Hippocampal formation (tissue), 2 donors: ENCODE measurements at regions not wholly inside any gene's neighbourhood (a gene's known extent, or its start where the extent isn't known, plus 50 kb on each side); places are given as distances from the start of the nearest gene placed in this dataset.
"Not testable (repeated sequence)": the region's sequence is repeated elsewhere in the genome, so short reads cannot be mapped to it uniquely, and the experiment has no call there.

Source experiments
- DNase-seq, 2 donors: peaks; one replicate each; lab custom pipeline; 2025; lab: John Stamatoyannopoulos, UW

DNA sequence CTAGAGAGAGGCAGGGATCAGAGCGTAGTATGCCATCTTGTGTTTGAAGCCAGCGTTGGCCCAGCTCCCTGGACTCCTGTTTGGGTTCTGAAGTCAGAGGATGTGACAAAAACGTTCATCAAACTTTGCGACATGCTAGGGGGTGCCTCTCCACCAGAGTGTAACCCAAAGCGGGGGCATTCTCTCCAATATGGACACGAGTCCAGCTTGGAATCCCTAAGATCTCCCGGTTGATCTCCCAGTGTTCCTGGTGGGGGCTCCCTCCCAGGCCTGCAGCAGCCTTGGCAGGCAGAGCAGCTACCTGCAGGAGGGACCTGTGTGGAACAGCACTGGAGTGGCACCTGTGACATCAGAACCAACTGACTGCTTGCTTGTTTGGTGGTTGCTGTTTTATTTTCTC lies 218.8 kb upstream of the ECI2 start:
- no peak for DNase-seq

DNA sequence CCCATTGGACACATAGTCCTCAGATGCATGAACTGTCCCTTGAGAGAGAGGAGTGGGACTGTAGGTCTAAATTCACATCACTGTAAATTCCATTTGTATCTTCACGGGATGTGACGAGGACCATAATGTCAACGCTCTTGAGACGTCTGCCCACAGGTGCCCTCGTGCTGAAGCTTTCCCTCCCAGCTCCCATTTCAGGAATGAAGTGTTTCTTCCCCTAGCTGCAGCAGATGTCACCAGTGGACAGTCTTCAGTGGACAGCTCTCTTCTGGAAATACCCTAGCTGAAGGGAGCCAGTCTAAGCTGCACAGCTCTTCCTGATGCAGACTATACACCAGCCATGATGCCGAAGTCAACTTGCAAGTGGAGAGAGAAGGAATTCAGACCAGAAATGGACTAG lies 217.4 kb upstream of the ECI2 start:
- peak in 1 of 2 donors; percentile 21 for DNase-seq

DNA sequence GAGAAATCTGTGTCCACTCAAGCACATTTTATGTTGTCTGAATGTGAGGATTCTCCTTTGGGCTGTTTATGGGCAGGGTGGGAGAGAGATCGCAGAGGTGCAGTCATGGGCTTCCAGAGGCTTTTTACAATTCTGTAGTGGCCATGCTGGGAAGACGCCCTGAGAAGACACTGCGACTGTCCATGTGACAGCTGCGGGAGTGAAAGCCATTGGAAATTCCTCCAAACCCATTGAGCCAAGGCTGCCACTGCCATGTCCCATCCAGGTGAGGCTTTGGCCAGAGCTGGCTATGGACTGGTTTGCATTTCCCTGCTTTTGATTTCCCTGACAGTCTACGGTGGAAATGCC lies 216.9 kb upstream of the ECI2 start:
- DNase-seq, result no peak

DNA sequence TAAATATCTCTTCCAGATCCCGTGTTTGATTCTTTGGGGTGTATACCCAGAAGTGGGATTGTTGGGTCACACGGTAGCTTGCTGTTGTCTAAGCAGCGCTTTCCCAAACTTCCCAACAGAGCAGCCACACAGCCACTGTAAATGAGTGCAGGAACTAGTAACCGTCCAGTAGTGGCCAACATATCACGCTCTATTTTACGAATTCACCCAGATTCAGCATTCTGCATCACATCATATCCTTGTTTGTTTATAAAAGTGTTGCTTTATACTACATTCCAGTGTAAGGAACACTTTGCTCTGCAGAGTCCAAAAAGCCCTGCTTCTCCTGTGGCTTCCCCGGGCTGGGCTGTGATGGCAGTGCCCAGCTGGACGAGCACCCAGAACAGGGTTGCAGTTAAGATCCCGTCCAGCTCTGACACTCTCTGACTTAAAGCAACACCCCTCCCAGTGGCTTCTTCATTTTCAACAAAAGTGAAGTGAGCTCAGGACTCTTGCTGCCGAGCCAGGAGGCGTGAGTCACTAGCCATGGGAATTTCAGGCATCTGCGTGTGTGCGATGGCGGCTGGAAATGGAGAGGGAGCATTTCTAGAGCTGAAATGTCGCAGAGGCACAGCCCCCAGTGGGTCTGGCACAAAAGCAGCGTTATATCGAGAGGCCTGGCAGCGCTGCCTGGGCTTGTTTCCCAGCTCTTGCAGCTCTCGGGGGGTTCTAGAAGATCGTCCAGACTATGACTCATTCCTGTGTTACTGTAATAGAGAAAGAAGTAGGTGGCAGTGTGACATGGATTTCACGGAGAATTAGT lies 216.3 kb upstream of the ECI2 start:
- DNase-seq, result peak; percentile 55 to 67

DNA sequence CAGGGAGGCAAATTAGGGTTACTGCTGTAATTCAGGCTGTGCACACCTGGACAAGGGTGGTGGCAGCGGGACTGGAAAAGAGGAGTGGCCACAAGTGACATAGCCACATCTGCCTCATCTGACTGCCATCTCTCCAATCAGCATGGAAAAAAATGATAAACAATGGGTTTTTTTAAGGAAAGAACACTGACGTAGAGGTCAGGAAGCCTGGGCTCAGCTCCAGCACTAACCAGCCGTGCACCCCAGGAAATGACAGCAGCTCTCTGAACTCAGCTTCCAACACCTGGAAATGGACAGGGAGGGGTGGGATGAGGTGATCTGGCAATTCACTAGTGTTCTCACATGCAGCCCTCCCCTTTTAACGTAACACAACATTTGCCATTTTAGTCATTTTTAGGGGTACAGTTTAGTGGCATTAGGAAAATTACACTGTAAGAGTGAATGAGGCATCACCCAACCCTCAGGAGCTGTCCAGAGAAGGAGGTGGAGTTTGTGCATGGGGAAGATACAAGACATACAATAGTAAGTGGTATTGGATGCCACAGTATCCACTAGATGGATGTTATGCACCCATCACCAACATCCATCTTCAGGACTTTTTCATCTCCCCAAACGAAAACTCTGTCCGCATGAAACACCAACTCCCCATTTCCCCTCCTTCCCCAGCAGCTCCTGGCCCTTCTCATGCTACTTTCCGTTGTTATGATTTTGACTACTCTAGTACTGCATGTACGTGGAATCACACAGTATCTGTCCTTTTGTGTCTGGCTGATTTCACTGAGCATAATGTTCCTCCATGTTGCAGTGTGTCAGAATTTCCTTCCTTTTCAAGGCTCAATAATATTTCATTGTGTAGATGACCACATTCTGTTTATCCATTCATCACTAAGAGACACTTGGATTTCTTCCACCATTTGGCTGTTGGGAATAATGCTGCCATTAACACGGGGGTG lies 215.5 kb upstream of the ECI2 start:
- DNase-seq, result no peak

DNA sequence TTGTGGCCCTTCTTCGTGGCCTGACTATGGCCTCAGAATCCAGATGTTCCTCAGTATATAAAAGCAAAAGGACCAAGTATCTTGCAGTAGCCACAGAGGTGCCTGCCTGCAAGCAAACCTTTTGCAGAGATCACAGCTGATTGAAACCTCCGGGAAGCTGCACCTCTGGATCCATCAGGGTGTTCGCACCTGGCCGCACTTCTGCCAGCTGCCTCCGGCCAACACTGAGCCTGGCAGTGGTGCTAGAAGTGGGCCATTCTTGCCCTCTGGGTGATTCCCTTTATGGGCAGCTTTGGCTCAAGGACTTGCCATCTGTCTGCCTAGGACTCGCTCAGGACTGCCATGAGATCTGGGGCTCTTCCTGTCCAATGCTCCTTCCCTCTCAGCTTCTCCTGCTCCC lies 214.6 kb upstream of the ECI2 start:
- no peak for DNase-seq

DNA sequence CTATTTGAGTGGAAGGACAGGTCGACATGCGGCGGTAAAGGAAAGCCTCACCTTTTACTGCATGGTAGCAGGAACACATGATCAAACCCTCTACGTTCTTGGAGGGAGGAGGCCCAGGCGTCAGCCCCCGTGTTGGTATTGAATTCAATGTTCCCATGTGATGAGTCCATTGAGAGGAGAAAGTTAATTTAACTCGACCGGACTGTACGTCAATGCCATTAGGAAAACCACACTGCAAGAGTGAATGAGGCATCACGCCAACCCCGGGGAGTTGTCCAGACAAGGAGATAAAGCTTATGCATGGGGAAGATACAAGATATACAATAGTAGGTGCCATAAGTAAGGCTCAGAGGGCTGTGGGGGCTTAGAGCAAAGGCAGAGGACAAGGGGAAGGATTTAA lies 213.9 kb upstream of the ECI2 start:
- DNase-seq, result no peak

DNA sequence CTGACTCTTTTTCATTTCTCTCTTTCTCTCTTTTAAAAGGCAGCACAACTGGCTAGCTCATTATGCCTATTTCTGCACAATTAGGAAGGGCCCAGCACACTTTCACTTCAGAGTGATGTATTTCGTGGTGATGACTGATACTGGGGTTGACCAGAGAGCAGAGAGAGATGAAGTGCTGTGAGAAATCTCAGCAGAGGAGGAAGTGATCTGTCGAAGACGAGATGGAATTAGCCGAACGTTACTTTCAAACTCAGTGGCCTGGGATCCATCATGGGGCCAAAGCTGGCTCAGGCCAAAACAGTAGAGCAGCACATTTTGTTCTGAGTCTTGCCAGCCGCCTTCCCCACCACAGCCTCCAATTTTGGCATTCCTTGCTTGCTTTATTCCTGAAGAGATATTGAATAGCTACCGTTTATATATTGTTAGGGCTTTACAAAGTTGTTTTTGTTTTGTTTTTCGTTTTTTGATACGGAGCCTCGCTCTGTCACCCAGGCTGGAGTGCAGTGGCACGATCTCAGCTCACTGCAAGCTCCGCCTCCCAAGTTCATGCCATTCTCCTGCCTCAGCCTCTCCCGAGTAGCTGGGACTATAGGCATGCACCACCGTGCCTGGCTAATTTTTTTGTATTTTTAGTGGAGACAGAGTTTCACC lies 213.2 kb upstream of the ECI2 start:
- DNase-seq, result no peak

DNA sequence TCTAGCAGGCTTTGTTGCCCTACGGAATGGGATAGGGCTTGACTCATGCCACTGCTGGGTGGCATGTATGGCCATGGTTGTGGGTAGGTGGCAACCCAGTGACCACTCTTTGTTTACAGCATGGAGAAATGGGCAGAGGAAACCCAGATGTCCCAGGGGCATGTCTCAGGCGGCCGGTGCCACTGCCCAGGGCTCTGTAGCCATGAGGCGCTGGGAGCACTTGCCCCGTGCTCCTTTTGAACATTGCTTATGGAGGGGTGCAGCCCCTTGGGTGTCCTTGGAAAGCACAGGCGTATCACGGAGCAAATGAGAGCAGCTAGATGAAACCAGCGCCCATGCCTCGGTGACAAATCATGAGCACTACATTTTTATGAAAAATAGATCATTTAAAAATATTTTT lies 212.5 kb upstream of the ECI2 start:
- no peak for DNase-seq

DNA sequence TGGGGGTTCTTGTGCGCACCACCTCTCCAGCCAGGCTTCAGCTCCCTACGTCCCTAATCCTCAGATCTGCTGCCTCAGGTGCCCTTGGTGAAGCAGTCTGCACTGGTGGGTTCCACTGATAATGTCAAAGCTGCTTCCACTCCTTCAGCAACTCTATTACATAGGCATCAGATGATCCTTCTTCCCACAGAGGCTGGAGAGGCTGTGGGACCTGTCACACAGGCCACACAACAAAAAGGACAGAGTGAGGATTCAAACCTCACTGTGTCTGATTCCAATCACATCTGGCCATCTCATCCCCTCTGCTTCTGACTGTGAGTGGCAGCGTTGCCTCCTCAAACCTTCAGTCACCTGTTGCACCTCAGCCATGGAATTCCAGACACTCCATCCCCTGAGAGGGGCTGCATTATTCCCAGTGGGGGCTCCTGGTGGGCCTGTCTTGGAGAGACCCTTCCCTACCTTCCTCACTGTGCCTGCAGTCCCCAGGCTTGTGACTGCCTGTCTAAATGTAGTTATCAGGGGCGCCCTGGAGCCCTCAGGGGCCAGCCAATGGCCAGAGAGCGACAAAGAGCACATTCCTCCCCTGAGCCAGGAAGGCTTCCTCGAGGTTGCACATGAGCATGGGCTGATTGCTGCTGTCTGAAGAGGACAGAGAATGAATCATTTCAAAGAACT lies 211.4 kb upstream of the ECI2 start:
- DNase-seq, result no peak

DNA sequence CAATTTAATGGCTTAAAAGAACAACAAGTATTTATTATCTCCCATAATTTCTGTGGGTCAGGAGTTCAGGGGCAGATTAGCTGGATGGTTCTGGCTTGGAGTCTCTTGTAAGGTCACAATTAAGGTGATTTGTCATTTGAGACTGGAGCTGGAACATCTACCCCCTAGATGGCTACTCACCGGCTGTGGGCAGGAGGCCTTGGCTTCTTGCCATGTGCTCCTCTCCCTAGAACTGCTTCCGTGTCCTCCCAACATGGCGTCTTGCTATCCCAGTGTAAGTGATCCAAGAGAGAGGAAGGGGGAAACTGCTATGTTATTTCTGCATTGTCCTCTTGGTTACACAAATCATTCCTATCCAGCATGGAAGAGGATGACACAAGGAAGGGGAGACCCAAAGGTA lies 210.2 kb upstream of the ECI2 start:
- no peak for DNase-seq

DNA sequence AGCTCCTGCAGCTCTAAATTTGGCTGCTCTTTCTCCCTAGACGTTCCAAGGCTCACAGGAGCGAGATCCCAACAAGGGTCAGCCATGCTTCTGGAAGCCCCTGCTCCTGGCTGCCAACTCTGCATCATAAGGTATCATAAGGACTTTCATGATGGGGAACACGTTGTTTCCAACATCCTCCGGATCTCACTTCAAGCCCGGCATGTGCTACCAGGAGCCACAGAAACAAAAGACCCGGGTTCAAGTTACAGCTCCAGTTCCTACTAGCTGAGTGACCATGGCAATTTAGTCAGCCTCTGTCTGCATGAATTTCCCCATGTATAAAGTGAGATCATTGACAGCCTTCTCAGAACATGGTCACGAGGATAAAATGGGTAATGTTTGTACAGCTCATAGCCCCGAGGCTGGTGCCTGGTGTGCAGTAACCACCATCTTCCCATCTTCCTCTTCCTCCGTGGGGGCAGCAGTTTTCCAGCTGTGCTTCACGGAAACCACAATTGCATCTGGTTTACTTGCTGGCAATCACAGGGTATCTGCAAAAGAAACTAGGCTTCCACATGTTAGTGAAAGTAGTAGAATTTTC lies 209.0 kb upstream of the ECI2 start:
- DNase-seq, result no peak

DNA sequence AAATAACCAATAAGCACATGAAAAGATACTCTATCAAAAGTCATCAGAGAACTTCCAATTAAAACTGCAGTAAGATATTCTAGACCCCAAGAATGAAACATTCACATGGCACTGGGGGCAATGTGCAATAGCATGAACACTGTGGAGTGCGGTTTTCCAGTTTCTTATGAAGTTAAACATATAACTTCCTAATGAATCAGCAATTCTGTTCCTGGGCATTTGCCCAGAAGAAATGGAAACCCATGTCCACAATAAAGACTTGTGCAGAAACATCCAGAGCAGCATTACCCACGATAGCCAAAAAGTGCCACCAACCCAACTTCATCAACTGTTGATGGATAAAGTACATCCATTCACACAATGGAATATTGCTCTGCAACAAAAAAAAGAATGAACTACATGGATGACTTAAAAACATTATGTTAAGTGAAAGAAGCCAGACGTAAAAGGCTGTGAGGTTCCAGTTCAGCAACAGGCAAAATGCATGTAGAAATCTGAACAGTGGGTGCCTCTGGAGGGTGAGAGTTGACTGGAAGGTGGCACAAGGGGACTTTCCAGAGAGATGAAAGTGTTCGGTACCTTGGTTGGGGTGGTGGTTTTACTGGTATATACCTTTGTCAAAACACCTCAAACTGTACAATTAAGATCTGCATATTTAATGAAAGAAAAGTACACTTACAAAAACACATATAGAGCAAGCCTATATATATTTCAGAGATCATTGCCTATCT lies 207.2 kb upstream of the ECI2 start:
- DNase-seq, result no peak

DNA sequence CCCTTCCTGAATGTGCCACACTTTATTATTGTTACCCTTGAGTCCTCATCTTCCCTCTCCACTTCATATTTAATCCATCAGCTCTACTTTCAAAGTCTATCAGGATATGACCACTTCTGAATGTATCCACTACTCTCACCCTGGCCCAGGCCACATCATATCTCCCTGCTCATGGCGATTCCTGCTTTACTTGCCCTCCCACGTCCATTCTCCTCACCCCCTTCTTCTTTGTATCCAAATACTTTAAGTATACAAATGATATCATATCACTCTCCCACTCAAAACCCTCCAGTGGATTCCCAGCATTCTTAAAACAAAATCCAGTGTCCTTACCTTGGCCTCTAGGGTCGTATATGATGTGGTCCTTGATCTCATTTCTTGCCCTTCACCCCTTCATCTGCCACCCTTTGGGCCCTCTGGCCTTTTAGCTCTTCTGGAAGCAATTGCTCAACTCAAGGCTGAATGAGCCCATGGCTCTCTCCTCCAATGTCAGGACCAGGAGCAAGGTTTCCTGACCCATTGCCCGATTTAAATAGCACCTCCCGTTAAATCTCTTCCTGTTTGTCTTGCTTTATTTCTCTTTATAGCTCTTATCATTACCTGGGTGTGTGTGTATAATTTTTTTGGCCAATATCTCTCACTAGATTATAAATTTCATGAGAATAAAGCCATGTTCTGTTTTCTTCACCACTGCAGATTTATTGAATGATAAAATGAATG lies 205.9 kb upstream of the ECI2 start:
- no peak for DNase-seq

DNA sequence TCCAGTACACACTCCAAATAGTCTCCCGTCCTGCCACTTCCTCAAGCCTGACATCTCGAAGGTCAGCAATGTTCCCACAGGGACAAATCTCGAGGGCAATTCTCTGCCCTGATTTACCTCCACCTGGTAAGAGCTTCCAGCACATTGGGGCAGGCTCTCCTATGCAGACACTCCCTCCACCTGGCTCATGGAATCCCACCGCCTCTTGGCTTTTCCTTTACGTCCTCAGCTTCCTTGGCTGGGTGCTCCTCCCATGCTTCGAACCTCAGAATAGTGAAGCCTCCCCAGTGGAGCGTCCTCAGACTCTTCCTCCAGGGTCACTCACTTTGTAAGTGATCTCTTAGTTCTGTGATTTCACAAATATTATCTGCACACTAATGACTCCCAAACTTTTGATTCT lies 205.2 kb upstream of the ECI2 start:
- DNase-seq, result no peak

DNA sequence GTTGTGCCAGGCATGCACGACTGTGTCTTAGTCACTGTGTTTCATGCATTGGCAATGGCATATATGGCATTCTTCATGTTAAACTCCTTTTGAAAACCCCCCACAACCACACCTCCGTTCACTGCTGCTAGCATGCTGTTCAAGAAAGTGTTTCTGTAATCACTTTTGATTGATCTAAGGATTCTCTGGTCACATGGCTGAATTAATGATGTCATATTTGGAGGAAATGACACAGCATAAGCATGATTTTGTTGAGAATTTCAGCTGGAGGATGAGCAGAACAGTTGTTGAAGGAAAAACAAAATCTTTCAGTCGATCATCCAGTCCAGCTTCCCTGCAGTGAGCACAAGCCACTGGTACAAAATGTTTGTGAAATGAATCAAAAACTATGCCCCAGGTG lies 203.5 kb upstream of the ECI2 start:
- DNase-seq, result no peak

DNA sequence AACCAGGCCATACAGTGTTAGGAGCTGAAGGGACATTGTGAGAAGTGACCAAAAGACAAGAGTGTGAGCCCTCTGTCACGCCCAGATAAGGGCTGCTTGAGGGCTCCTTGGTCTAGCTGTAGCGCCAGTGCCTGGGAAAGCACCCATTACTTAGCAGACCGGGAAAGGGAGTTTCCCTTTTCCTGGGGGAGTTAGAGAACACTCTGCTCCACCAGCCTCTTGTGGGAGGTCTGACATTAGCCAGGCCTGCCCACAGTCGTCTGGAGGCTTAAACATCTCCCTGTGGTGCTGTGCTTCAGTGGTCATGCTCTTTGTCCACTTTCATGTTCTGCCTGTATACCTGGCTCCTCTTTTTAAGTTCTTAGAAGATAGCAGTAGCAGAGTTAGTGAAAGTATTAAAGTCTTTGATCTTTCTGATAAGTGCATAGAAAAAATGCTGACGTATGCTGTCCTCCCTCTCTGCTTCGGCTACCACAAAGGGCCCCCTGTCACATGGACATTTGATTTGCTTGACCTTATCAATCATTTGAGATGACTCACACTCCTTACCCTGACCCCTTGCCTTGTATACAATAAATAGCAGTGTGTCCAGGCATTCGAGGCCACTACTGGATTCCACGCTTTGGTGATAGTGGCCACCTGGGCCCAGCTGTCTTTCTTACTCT lies 201.5 kb upstream of the ECI2 start:
- no peak for DNase-seq

DNA sequence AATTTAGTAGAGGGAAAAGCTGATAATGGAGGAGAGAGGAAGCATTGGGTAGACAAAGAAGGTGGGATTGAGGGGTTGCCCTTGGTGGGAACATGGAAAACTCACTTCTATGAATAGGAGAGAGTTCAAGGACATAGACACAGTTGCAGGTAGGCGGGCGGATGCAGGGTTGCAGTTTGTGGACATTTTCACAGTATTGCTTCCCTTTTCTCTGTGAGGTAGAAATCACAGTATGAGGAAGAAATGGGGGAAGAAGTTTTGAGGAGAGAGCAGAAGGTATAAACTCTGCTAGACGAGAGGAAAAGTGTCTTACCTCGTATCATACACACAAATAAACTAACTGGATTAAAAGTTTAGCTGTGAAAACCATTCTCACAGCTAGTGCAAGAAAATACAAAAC lies 200.7 kb upstream of the ECI2 start:
- DNase-seq, result no peak

DNA sequence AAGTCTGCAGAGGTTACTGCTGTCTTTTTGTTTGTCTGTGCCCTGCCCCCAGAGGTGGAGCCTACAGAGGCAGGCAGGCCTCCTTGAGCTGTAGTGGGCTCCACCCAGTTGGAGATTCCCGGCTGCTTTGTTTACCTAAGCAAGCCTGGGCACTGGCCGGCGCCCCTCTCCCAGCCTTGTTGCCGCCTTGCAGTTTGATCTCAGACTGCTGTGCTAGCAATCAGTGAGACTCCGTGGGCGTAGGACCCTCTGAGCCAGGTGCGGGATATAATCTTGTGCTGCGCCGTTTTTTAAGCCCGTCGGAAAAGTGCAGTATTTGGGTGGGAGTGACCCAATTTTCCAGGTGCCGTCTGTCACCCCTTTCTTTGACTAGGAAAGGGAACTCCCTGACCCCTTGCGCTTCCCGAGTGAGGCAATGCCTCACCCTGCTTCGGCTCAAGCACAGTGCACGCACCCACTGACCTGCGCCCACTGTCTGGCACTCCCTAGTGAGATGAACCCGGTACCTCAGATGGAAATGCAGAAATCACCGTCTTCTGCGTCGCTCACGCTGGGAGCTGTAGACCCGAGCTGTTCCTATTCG lies 198.9 kb upstream of the ECI2 start:
- not testable (repeated sequence) for DNase-seq

DNA sequence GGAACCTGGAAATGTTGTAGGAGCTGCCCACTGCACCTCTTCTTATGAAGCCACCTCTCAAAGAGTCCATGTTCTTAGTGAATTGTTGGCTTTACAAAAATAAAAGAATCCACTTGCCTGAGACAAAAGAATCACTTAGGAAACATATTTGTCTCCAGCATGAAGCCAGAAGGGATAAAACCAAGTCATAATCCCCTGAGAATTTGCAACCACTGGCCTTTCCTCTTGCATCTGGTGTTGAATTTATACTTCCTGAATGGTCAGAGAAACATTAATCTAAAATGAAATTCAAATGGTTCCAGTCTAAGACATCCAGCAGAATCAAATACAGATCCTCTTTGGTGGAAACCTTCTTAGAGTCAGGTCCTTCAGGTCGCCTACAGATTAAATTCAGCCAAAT lies 192.5 kb upstream of the ECI2 start:
- DNase-seq, result no peak
